ENCODE measurements at regions not wholly inside any gene's neighbourhood (a gene's known extent, or its start where the extent isn't known, plus 50 kb on each side); places are given as distances from the start of the nearest gene placed in this dataset.

DNA sequence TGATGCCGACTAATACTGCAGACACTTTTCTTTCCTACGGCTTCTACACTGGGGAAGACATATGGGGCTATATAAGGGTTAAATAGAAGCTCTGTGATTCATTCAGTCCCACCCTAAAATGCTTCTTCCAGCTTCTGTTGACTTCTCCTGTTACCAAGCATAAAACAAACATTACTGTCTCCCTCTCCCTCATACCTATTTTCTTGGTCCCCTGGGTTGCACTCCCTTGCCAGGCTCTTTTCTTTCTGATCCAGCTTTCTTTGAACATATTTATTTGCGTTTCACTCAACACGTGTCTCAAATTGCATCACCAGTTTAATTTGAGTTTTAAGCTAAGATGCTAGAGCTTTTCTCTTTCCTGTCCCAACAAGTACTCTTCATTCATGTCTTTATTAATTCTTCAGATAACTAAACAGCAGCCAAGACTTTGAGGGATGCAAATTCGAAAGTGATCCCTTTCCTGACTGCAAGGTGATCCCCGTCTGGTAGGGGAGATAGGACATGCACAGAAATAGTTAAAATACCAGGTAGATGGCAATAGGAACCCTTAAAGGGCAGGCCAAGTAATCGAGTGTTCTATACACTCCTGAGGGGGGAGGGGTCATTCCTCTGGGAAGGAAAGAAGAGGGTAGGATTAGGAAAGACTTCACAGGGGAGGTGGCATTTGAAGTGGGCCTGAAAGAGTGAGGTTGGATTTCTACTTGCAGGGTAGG lies 198.6 kb upstream of the BCL6 start:
- peak overlapping the region; percentile 22; the same call in 1 of the 2 replicates for H3K18ac ChIP-seq (ENCODE audit: low read depth, low read length)
- in situ Hi-C loops (cut with MboI; ENCODE audit: low sequenced_read_pairs) = no loop called here
- H2AFZ ChIP-seq (replicated peaks; ENCODE audit: low read length, poor library complexity) = no peak overlapping the region
- 67% methylated on average over 2 of the region's 7 CpGs; no CpG with 5 or more reads in 1 of the 2 experiments for WGBS, 2 experiments (ENCODE audit: extremely low coverage in 2 of 2, insufficient read length in 1 of 2)
- H4K5ac ChIP-seq (ENCODE audit: low read depth, low read length) = no peak overlapping the region
- peaks cover 3% of the 10 kb centered on the region; the same call in 1 of the 2 replicates for H4K20me1 ChIP-seq (ENCODE audit: insufficient read depth, low read length)
- H3K36me3 ChIP-seq (ENCODE audit: control insufficient read depth, insufficient read depth, low read length) = no peaks in the 10 kb centered on the region
- DNase-seq (peak; percentile 39), ATAC-seq (ENCODE audit: low read depth) (peak; percentile 12; the same call in 1 of the 2 replicates)
- peaks cover 11% of the 10 kb centered on the region for H3K4me1 ChIP-seq (ENCODE audit: control insufficient read depth, insufficient read depth, low read length)
- H3K23ac ChIP-seq (ENCODE audit: low read depth, low read length) = no peak overlapping the region
- no peak overlapping the region for H2BK5ac ChIP-seq (ENCODE audit: low read depth, low read length, poor library complexity, severe bottlenecking)
- H3K27me3 ChIP-seq (ENCODE audit: control insufficient read depth, insufficient read depth, low read length) = no peaks in the 10 kb centered on the region; the same call in 1 of the 2 replicates
- no peak overlapping the region for H3K9ac ChIP-seq (ENCODE audit: low read depth, low read length)
- H3K27ac ChIP-seq (ENCODE audit: insufficient read depth, low read length) = no peak overlapping the region
- no peak overlapping the region for H2BK120ac ChIP-seq (ENCODE audit: low read depth, low read length)
- no peak overlapping the region for H4K91ac ChIP-seq (ENCODE audit: insufficient read depth, low read depth, low read length)
- H3K56ac ChIP-seq (ENCODE audit: extremely low read depth, insufficient read depth, low read length) = no peak overlapping the region
- no peak overlapping the region for H3K4me2 ChIP-seq (ENCODE audit: low read depth, low read length)
- intact Hi-C loops (cut with micrococcal nuclease) = no loop called here
- H2BK15ac ChIP-seq (ENCODE audit: low read depth, low read length) = 0 out of 3 replicates have a peak overlapping the region, but pooled peaks have one; percentile 30
- CTCF ChIA-PET = no interaction called here
- H2AK5ac ChIP-seq (ENCODE audit: low read depth, low read length) = 0 out of 2 replicates have a peak overlapping the region, but pooled peaks have one; percentile 5
- peaks cover 11% of the 10 kb centered on the region for H3K9me1 ChIP-seq (ENCODE audit: insufficient read depth, low read length)
- no peak overlapping the region for H2BK20ac ChIP-seq (ENCODE audit: low read depth, low read length)
- no peaks in the 10 kb centered on the region for H3K79me1 ChIP-seq (ENCODE audit: low read depth in 1 of 2, low read length in 2 of 2)
- H3K4me3 ChIP-seq (ENCODE audit: insufficient read depth, low read depth, low read length) = no peak overlapping the region
- POLR2A ChIA-PET (ENCODE audit: unreplicated experiment) = interaction anchor here (0.5 kb wide), 1 partner anchor 338 kb away, joined by 5 read pairs; no protein-coding TSS in a partner anchor
- no TSS peak for BruUV-seq (replicated peaks)
- dilution Hi-C loops (cut with HindIII; ENCODE audit: low sequenced_read_pairs, unreplicated experiment) = no loop called here
- no peak overlapping the region for H2AK9ac ChIP-seq (replicated peaks; ENCODE audit: low read depth, low read length, poor library complexity)
- H3K14ac ChIP-seq (replicated peaks; ENCODE audit: low read depth, low read length) = no peak overlapping the region
- no peak overlapping the region; a peak in 1 of 4 replicates for H4K8ac ChIP-seq (ENCODE audit: low read depth in 2 of 2, low read length in 2 of 2)
- 0 out of 2 replicates have a peak overlapping the region, but pooled peaks have one; percentile 8 for H3K4ac ChIP-seq (ENCODE audit: low read depth, low read length)
- no peaks in the 10 kb centered on the region for H3K9me3 ChIP-seq (ENCODE audit: control insufficient read depth, insufficient read depth, low read length)
- TF ChIP-seq RFX5 (IDR thresholded peaks at IDR 0.05; ENCODE audit: low read depth, low read length) = no peak
- TF ChIP-seq NFE2L2 (IDR thresholded peaks at IDR 0.05; ENCODE audit: low read depth, low read length) = no peak
- TF ChIP-seq MXI1 (IDR thresholded peaks at IDR 0.05; ENCODE audit: borderline replicate concordance, low read depth, low read length) = no peak
- TF ChIP-seq SMC3 (IDR thresholded peaks at IDR 0.05; ENCODE audit: low read depth, low read length) = no peak
- TF ChIP-seq FOS (IDR thresholded peaks at IDR 0.05; ENCODE audit: low read depth, low read length) = no peak
- no peak for TF ChIP-seq MAZ (IDR thresholded peaks at IDR 0.05; ENCODE audit: borderline replicate concordance, low read depth, low read length)
- TF ChIP-seq MAFK (IDR thresholded peaks at IDR 0.05; ENCODE audit: low read depth, low read length) = no peak
- TF ChIP-seq POLR2A (IDR thresholded peaks at IDR 0.05; ENCODE audit: low read depth, low read length) = no peak
- TF ChIP-seq BHLHE40 (IDR thresholded peaks at IDR 0.05; ENCODE audit: low read depth, low read length) = no peak
- TF ChIP-seq, protein P1, sequence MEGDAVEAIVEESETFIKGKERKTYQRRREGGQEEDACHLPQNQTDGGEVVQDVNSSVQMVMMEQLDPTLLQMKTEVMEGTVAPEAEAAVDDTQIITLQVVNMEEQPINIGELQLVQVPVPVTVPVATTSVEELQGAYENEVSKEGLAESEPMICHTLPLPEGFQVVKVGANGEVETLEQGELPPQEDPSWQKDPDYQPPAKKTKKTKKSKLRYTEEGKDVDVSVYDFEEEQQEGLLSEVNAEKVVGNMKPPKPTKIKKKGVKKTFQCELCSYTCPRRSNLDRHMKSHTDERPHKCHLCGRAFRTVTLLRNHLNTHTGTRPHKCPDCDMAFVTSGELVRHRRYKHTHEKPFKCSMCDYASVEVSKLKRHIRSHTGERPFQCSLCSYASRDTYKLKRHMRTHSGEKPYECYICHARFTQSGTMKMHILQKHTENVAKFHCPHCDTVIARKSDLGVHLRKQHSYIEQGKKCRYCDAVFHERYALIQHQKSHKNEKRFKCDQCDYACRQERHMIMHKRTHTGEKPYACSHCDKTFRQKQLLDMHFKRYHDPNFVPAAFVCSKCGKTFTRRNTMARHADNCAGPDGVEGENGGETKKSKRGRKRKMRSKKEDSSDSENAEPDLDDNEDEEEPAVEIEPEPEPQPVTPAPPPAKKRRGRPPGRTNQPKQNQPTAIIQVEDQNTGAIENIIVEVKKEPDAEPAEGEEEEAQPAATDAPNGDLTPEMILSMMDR (conservative IDR thresholded peaks at IDR 0.05; ENCODE audit: low read depth, low read length) = no peak
- no peak for TF ChIP-seq CHD1 (IDR thresholded peaks at IDR 0.05; ENCODE audit: low read depth, low read length)
- no peak for TF ChIP-seq CEBPB (IDR thresholded peaks at IDR 0.05; ENCODE audit: low read depth, low read length)
- no peak for TF ChIP-seq RAD21 (IDR thresholded peaks at IDR 0.05; ENCODE audit: low read length)
- TF ChIP-seq, protein P2, sequence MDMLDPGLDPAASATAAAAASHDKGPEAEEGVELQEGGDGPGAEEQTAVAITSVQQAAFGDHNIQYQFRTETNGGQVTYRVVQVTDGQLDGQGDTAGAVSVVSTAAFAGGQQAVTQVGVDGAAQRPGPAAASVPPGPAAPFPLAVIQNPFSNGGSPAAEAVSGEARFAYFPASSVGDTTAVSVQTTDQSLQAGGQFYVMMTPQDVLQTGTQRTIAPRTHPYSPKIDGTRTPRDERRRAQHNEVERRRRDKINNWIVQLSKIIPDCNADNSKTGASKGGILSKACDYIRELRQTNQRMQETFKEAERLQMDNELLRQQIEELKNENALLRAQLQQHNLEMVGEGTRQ (IDR thresholded peaks at IDR 0.05; ENCODE audit: low read depth, low read length) = no peak
- TF ChIP-seq, protein P3, sequence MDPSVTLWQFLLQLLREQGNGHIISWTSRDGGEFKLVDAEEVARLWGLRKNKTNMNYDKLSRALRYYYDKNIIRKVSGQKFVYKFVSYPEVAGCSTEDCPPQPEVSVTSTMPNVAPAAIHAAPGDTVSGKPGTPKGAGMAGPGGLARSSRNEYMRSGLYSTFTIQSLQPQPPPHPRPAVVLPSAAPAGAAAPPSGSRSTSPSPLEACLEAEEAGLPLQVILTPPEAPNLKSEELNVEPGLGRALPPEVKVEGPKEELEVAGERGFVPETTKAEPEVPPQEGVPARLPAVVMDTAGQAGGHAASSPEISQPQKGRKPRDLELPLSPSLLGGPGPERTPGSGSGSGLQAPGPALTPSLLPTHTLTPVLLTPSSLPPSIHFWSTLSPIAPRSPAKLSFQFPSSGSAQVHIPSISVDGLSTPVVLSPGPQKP (IDR thresholded peaks at IDR 0.05; ENCODE audit: borderline replicate concordance, low read depth, low read length) = no peak

Measured in IMR-90 (cell line).